ENCODE measurements at regions not wholly inside any gene's neighbourhood (a gene's known extent, or its start where the extent isn't known, plus 50 kb on each side); places are given as distances from the start of the nearest gene placed in this dataset.

GRCh38 chr17:77756846-77757560, 201.5 kb upstream of the TNRC6C start:
- TF ChIP-seq CTCF (tag by site-specific recombination; IDR thresholded peaks at IDR 0.05): no peak
- TF ChIP-seq ZBTB44 (tag by site-specific recombination; IDR thresholded peaks at IDR 0.05): no peak
- no peak for TF ChIP-seq ZNF274 (IDR thresholded peaks at IDR 0.05; ENCODE audit: low read length)
- TF ChIP-seq ZNF274 (tag by site-specific recombination; IDR thresholded peaks at IDR 0.05; ENCODE audit: borderline replicate concordance): no peak
- TF ChIP-seq BCL11B (tag by site-specific recombination; IDR thresholded peaks at IDR 0.05; ENCODE audit: low read depth): no peak
- no peak for TF ChIP-seq ZBTB26 (tag by site-specific recombination; optimal IDR thresholded peaks at IDR 0.05)
- TF ChIP-seq YY1 (tag by site-specific recombination; IDR thresholded peaks at IDR 0.05): no peak
- TF ChIP-seq ZFP37 (tag by site-specific recombination; IDR thresholded peaks at IDR 0.05): no peak
- TF ChIP-seq ZNF530 (tag by site-specific recombination; IDR thresholded peaks at IDR 0.05; ENCODE audit: low read depth): no peak
- no peak for TF ChIP-seq PBX3 (CRISPR knock-in tag; IDR thresholded peaks at IDR 0.05)
